Mesenchymal stem cell (in vitro differentiated cells and primary cell): ENCODE measurements at regions not wholly inside any gene's neighbourhood (a gene's known extent, or its start where the extent isn't known, plus 50 kb on each side); places are given as distances from the start of the nearest gene placed in this dataset.

ENCODE experiments used
- DNase-seq: peaks from one replicate; pipeline ENCODE4 v3.0.0-alpha.2; 2013
- H2AFZ ChIP-seq: one replicate; pipeline ENCODE4 v1.6.1; 2013; ENCODE audit warnings: low read depth, mild to moderate bottlenecking, control low read depth, inconsistent platforms, low read length, moderate library complexity
- H2AK5ac ChIP-seq: 2 replicates; pipeline ENCODE4 v1.6.1; 2013; ENCODE audit warnings: low read length, moderate library complexity, mild to moderate bottlenecking, inconsistent platforms; ENCODE audit not compliant: severe bottlenecking
- H2BK120ac ChIP-seq: one replicate; pipeline ENCODE4 v1.6.1; 2013; ENCODE audit warnings: low read depth, mild to moderate bottlenecking, inconsistent platforms, low read length, moderate library complexity
- H2BK12ac ChIP-seq, 2 experiments: one replicate each; pipeline ENCODE4 v1.6.1; 2013; ENCODE audit warnings: inconsistent platforms in 2 of 2, low read length in 2 of 2, mild to moderate bottlenecking in 2 of 2, moderate library complexity in 2 of 2, control low read depth in 1 of 2
- H2BK15ac ChIP-seq: one replicate; pipeline ENCODE4 v1.6.1; 2013; ENCODE audit warnings: mild to moderate bottlenecking, low read depth, inconsistent platforms; ENCODE audit not compliant: poor library complexity, severe bottlenecking
- H2BK5ac ChIP-seq: 2 replicates; pipeline ENCODE4 v1.6.1; 2013; ENCODE audit warnings: low read depth, mild to moderate bottlenecking, low read length, control low read depth, inconsistent platforms; ENCODE audit not compliant: poor library complexity, severe bottlenecking
- H3K14ac ChIP-seq, 2 experiments: one replicate each; pipeline ENCODE4 v1.6.1; 2013; ENCODE audit warnings: inconsistent platforms in 2 of 2, low read length in 2 of 2, control low read depth in 1 of 2, mild to moderate bottlenecking in 1 of 2, moderate library complexity in 1 of 2
- H3K18ac ChIP-seq, 2 experiments: one replicate each; pipeline ENCODE4 v1.6.1; 2013; ENCODE audit warnings: inconsistent platforms in 2 of 2, low read length in 2 of 2, control low read depth in 1 of 2, low read depth in 1 of 2, mild to moderate bottlenecking in 1 of 2
- H3K23ac ChIP-seq, 2 experiments: one replicate each; pipeline ENCODE4 v1.6.1; 2013; ENCODE audit warnings: inconsistent platforms in 2 of 2, low read length in 2 of 2, mild to moderate bottlenecking in 2 of 2, moderate library complexity in 2 of 2, control low read depth in 1 of 2
- H3K27ac ChIP-seq: 2 replicates; pipeline ENCODE4 v1.5.1; 2013; ENCODE audit warnings: mild to moderate bottlenecking, moderate library complexity, low read length, control low read depth, inconsistent platforms; ENCODE audit not compliant: poor library complexity, severe bottlenecking
- H3K27me3 ChIP-seq, 2 experiments: 2 replicates each; pipeline versions ENCODE4 v1.6.1 to v1.7.0; 2013; ENCODE audit warnings: low read length in 2 of 2, mild to moderate bottlenecking in 2 of 2, moderate library complexity in 2 of 2, control low read depth in 1 of 2, inconsistent platforms in 1 of 2; ENCODE audit not compliant: control insufficient read depth in 1 of 2, insufficient read depth in 1 of 2
- H3K36me3 ChIP-seq, 2 experiments: 2 replicates each; pipeline versions ENCODE4 v1.6.1 to v1.7.0; 2013; ENCODE audit warnings: low read length in 2 of 2, control low read depth in 1 of 2, inconsistent platforms in 1 of 2, low read depth in 1 of 2, mild to moderate bottlenecking in 1 of 2; ENCODE audit not compliant: insufficient read depth in 2 of 2, control insufficient read depth in 1 of 2
- H3K4ac ChIP-seq, 2 experiments: one replicate each; pipeline ENCODE4 v1.6.1; 2013; ENCODE audit warnings: inconsistent platforms in 2 of 2, low read length in 2 of 2, mild to moderate bottlenecking in 2 of 2, moderate library complexity in 2 of 2, control low read depth in 1 of 2, low read depth in 1 of 2
- H3K4me1 ChIP-seq: 2 replicates; pipeline ENCODE4 v1.6.1; 2013; ENCODE audit warnings: low read depth, low read length, control low read depth; ENCODE audit not compliant: control insufficient read depth, insufficient read depth
- H3K4me2 ChIP-seq: 2 replicates; pipeline ENCODE4 v1.6.1; 2013; ENCODE audit warnings: low read length, mild to moderate bottlenecking, inconsistent platforms; ENCODE audit not compliant: poor library complexity, severe bottlenecking
- H3K4me3 ChIP-seq, 2 experiments: 2 replicates each; pipeline versions ENCODE4 v1.5.1 to v1.7.0; 2013; ENCODE audit warnings: low read length in 2 of 2, mild to moderate bottlenecking in 2 of 2, control low read depth in 1 of 2, low read depth in 1 of 2; ENCODE audit not compliant: insufficient read depth in 1 of 2
- H3K79me1 ChIP-seq: replicated peaks from 2 replicates; pipeline ENCODE4 v1.6.1; 2013; ENCODE audit warnings: mild to moderate bottlenecking, control low read depth, low read length, inconsistent platforms; ENCODE audit not compliant: poor library complexity, severe bottlenecking
- H3K9ac ChIP-seq: 2 replicates; pipeline ENCODE4 v1.7.0; 2013; ENCODE audit warnings: mild to moderate bottlenecking, low read length, moderate library complexity
- H3K9me3 ChIP-seq: 2 replicates; pipeline ENCODE4 v1.7.0; 2013; ENCODE audit warnings: mild to moderate bottlenecking, low read length; ENCODE audit not compliant: control insufficient read depth
- H4K8ac ChIP-seq: one replicate; pipeline ENCODE4 v1.6.1; 2013; ENCODE audit warnings: inconsistent platforms, mild to moderate bottlenecking, low read length, moderate library complexity
- H4K91ac ChIP-seq: one replicate; pipeline ENCODE4 v1.6.1; 2013; ENCODE audit warnings: mild to moderate bottlenecking, low read length, inconsistent platforms
- WGBS: methylation state at CpG from one replicate; pipeline ENCODE4 v1.1.7; 2013; ENCODE audit warnings: mixed read lengths; 5-methylcytosine and 5-hydroxymethylcytosine counted together

GRCh38 chr2:67649331-67650261, 252.5 kb downstream of the ETAA1 start:
- DNase-seq, result peak; percentile 36
- Histone ChIP-seq H3K9ac (peak overlapping the region; percentile 69), H3K36me3 (no peaks in the 10 kb centered on the region), H4K91ac (peak overlapping the region; percentile 79), H3K4ac (peak overlapping the region; percentile 67 to 94), H3K14ac (peak overlapping the region in 1 of 2 experiments; percentile 91), H3K4me1 (peaks cover 6% of the 10 kb centered on the region), H2AFZ (no peak overlapping the region), H3K18ac (peak overlapping the region; percentile 78 to 98), H3K4me3 (no peak overlapping the region), H3K79me1 (no peaks in the 10 kb centered on the region), H4K8ac (peak overlapping the region; percentile 71), H2BK12ac (peak overlapping the region; percentile 11 to 100), H2AK5ac (no peak overlapping the region), H3K4me2 (no peak overlapping the region), H3K27ac (no peak overlapping the region), H3K27me3 (no peaks in the 10 kb centered on the region), H2BK15ac (no peak overlapping the region), H2BK5ac (no peak overlapping the region), H3K9me3 (peaks cover 10% of the 10 kb centered on the region), H2BK120ac (no peak overlapping the region), H3K23ac (no peak overlapping the region)
- 83% methylated on average over 7 of the region's 9 CpGs for WGBS

DNA sequence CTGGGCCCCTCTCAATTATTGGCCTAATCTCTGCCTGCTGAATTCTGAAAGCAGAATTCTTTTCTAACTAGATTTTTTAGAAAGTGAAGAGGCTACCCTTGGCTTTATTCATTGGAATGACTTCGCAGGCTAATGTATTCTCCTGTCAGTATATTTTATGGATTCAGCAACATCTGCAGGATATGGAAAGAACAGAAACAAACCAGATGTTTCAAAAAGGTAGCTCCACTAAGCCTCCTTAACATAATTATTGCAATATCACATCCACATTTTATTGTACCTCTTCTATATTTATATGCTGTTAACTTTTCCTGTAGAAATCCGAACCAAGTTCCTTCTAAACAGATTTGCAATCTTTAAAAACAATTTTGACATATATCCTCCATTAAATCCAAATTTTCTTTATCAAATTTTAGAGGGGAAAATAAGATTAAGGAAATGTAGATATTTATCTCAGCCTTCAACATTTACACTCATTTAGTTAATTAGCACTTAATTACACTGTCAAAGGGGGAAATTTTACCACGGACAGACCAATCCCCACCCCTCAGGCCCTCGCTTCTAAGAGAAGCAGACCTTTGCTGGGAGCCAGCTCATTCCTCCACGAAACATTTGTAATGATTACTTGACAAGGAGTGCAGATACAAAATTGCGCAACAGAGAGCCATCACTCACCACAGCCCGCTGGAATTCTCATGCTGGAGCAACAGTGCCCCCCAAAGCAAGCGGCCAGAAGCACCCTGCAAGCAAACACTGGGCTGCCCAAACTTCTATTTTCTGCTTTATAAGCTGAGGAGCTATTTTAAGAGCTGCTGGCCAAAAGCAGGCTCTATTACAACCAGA, 253.4 kb downstream of the ETAA1 start:
- no peak overlapping the region for H2BK12ac ChIP-seq
- peaks cover 10% of the 10 kb centered on the region for H3K9me3 ChIP-seq
- peak overlapping the region; percentile 69 for H3K9ac ChIP-seq
- H3K79me1 ChIP-seq, result no peaks in the 10 kb centered on the region
- H2BK15ac ChIP-seq, result no peak overlapping the region
- no peaks in the 10 kb centered on the region for H3K36me3 ChIP-seq
- H3K18ac ChIP-seq, result peak overlapping the region; percentile 65 to 98
- H3K27me3 ChIP-seq, result no peaks in the 10 kb centered on the region
- H2AK5ac ChIP-seq, result no peak overlapping the region
- 6% methylated on average over 7 of the region's 8 CpGs for WGBS
- H3K14ac ChIP-seq, result no peak overlapping the region
- H3K4me1 ChIP-seq, result peaks cover 6% of the 10 kb centered on the region
- H2AFZ ChIP-seq, result no peak overlapping the region
- no peak overlapping the region for H3K27ac ChIP-seq
- H3K4me2 ChIP-seq, result peak overlapping the region; percentile 15
- H4K91ac ChIP-seq, result no peak overlapping the region
- peak overlapping the region; percentile 5 to 94 for H3K4ac ChIP-seq
- peak overlapping the region; percentile 41 for H4K8ac ChIP-seq
- H3K23ac ChIP-seq, result no peak overlapping the region
- no peak overlapping the region for H2BK120ac ChIP-seq
- DNase-seq, result peak; percentile 91
- no peak overlapping the region for H3K4me3 ChIP-seq
- no peak overlapping the region for H2BK5ac ChIP-seq

GRCh38 chr2:67651565-67651964, 254.4 kb downstream of the ETAA1 start:
- Histone ChIP-seq H3K4me1 (peaks cover 3% of the 10 kb centered on the region), H2BK5ac (no peak overlapping the region), H2BK120ac (no peak overlapping the region), H3K27ac (no peak overlapping the region), H2AK5ac (no peak overlapping the region), H2BK15ac (no peak overlapping the region), H3K23ac (no peak overlapping the region), H4K8ac (no peak overlapping the region), H3K4me2 (no peak overlapping the region), H3K79me1 (no peaks in the 10 kb centered on the region), H3K14ac (no peak overlapping the region), H3K4me3 (no peak overlapping the region), H4K91ac (no peak overlapping the region), H2AFZ (no peak overlapping the region), H3K27me3 (no peaks in the 10 kb centered on the region), H2BK12ac (no peak overlapping the region), H3K9me3 (peaks cover 7% of the 10 kb centered on the region), H3K4ac (peak overlapping the region in 1 of 2 experiments; percentile 37), H3K9ac (peak overlapping the region; percentile 43), H3K18ac (no peak overlapping the region), H3K36me3 (no peaks in the 10 kb centered on the region)
- 60% methylated on average over 3 of the region's 3 CpGs for WGBS
- no peak for DNase-seq

DNA sequence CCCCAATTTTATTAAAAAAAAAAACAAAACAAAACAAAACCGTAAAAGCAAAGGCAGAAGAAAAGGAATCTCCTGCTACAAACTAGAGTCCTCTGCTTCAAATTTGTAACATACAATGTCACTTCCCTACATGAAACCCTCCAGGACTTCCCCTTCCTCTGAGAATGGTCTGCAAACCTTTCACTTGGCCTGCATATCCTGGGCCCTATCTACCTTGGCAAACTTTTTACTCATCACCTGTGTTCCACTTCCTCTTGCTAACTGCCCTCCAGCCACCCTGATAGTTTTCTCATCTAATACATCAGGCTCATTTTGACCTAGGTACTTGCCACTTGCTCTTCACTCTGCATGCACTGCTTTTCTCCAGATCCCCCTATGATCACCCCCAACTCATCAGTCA, 255.5 kb downstream of the ETAA1 start:
- Histone ChIP-seq H3K79me1 (no peaks in the 10 kb centered on the region), H2BK12ac (peak overlapping the region in 1 of 2 experiments; percentile 89), H3K23ac (no peak overlapping the region), H3K4me2 (no peak overlapping the region), H2AFZ (no peak overlapping the region), H3K27me3 (no peaks in the 10 kb centered on the region), H2AK5ac (no peak overlapping the region), H3K9me3 (peaks cover 3% of the 10 kb centered on the region), H3K14ac (no peak overlapping the region), H4K8ac (no peak overlapping the region), H3K18ac (no peak overlapping the region), H3K4me1 (peaks cover 3% of the 10 kb centered on the region), H3K4me3 (no peak overlapping the region), H2BK15ac (peak overlapping the region; percentile 80), H4K91ac (no peak overlapping the region), H3K27ac (no peak overlapping the region), H2BK120ac (no peak overlapping the region), H3K4ac (no peak overlapping the region), H3K36me3 (no peaks in the 10 kb centered on the region), H2BK5ac (no peak overlapping the region), H3K9ac (no peak overlapping the region)
- WGBS, result 90% methylated on average over 1 of the region's 1 CpG
- DNase-seq, result no peak
